ENCODE measurements at regions not wholly inside any gene's neighbourhood (a gene's known extent, or its start where the extent isn't known, plus 50 kb on each side); places are given as distances from the start of the nearest gene placed in this dataset.

DNA sequence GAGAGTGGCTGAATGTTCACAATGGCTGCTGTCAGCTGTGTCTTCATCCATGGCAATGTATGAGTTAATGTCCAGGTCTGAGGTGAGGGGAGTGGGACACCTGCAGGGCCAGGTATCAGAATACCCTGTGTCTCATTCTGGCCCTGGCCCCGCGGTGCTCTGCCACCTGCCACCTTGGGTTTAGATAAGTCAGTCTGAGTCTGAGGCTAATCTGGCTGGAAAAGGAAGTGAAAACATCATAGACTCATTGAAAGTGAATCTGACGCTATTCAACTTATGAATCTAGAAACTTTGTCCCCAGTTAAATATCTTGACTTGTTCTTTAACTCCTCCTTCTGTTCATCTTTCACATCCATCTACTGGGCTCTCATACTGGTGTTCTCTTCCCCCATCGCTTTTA lies 267.1 kb upstream of the JAG1 start:
- POLR2A ChIA-PET: no interaction called here
- CTCF ChIA-PET: no interaction called here
- H3K4me3 ChIP-seq (replicated peaks in 1 of 2; ENCODE audit: low read depth in 1 of 2, low read length in 2 of 2): no peak overlapping the region
- ATAC-seq (no peak), DNase-seq (ENCODE audit: low read depth, low spot score) (no peak)
- no peaks in the 10 kb centered on the region for H3K27me3 ChIP-seq (ENCODE audit: insufficient read depth, low read length)
- BruUV-seq (replicated peaks): no TSS peak
- no peak overlapping the region for H3K9ac ChIP-seq (ENCODE audit: low read length)
- RAD21 ChIA-PET (ENCODE audit: low non-redundant PET in 1 of 2, low total read pairs in 2 of 2, uncharacterized antibody in 2 of 2, unreplicated experiment in 2 of 2): no interaction called here
- H3K4me1 ChIP-seq (ENCODE audit: control insufficient read depth in 1 of 2, insufficient read depth in 2 of 2, low read length in 2 of 2): peaks cover 0 to 4% of the 10 kb centered on the region in 2 experiments; a peak in 1 of 4 replicates
- no peak overlapping the region for H3K4me2 ChIP-seq (ENCODE audit: low read length)
- no peak overlapping the region for H3K27ac ChIP-seq (ENCODE audit: low read depth, low read length)
- intact Hi-C loops (cut with micrococcal nuclease): no loop called here
- TF ChIP-seq JUND (IDR thresholded peaks at IDR 0.05) (no peak), POLR2A (IDR thresholded peaks at IDR 0.05; ENCODE audit: borderline replicate concordance, extremely low read depth, insufficient read depth, insufficient read length) (no peak), SRF (IDR thresholded peaks at IDR 0.05; ENCODE audit: low read depth) (no peak), ELF1 (IDR thresholded peaks at IDR 0.05; ENCODE audit: borderline replicate concordance, low read depth) (no peak), ZNF274 (IDR thresholded peaks at IDR 0.05; ENCODE audit: low read depth, low read length) (no peak), EGR1 (IDR thresholded peaks at IDR 0.05; ENCODE audit: low read depth) (no peak), ZFX (IDR thresholded peaks at IDR 0.05) (no peak), FOSL1 (IDR thresholded peaks at IDR 0.05; ENCODE audit: low read depth) (no peak), SP1 (IDR thresholded peaks at IDR 0.05; ENCODE audit: low read depth) (no peak), POLR2AphosphoS5 (IDR thresholded peaks at IDR 0.05; ENCODE audit: low read depth, low read length) (no peak), RAD21 (IDR thresholded peaks at IDR 0.05; ENCODE audit: low read depth) (no peak), ZBTB33 (IDR thresholded peaks at IDR 0.05; ENCODE audit: extremely low read depth, insufficient replicate concordance, low read length) (no peak), SIN3A (IDR thresholded peaks at IDR 0.05; ENCODE audit: low read depth) (no peak), CEBPB (IDR thresholded peaks at IDR 0.05; ENCODE audit: low read depth) (no peak), YY1 (IDR thresholded peaks at IDR 0.05; ENCODE audit: extremely low read depth, insufficient replicate concordance, low read depth, low read length) (no peak), MAX (IDR thresholded peaks at IDR 0.05) (no peak), ATF3 (IDR thresholded peaks at IDR 0.05) (no peak), EZH2 (IDR thresholded peaks at IDR 0.05) (no peak)
- TF ChIP-seq, protein P1, sequence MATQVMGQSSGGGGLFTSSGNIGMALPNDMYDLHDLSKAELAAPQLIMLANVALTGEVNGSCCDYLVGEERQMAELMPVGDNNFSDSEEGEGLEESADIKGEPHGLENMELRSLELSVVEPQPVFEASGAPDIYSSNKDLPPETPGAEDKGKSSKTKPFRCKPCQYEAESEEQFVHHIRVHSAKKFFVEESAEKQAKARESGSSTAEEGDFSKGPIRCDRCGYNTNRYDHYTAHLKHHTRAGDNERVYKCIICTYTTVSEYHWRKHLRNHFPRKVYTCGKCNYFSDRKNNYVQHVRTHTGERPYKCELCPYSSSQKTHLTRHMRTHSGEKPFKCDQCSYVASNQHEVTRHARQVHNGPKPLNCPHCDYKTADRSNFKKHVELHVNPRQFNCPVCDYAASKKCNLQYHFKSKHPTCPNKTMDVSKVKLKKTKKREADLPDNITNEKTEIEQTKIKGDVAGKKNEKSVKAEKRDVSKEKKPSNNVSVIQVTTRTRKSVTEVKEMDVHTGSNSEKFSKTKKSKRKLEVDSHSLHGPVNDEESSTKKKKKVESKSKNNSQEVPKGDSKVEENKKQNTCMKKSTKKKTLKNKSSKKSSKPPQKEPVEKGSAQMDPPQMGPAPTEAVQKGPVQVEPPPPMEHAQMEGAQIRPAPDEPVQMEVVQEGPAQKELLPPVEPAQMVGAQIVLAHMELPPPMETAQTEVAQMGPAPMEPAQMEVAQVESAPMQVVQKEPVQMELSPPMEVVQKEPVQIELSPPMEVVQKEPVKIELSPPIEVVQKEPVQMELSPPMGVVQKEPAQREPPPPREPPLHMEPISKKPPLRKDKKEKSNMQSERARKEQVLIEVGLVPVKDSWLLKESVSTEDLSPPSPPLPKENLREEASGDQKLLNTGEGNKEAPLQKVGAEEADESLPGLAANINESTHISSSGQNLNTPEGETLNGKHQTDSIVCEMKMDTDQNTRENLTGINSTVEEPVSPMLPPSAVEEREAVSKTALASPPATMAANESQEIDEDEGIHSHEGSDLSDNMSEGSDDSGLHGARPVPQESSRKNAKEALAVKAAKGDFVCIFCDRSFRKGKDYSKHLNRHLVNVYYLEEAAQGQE (IDR thresholded peaks at IDR 0.05; ENCODE audit: low read depth): no peak
- TF ChIP-seq, protein P2, sequence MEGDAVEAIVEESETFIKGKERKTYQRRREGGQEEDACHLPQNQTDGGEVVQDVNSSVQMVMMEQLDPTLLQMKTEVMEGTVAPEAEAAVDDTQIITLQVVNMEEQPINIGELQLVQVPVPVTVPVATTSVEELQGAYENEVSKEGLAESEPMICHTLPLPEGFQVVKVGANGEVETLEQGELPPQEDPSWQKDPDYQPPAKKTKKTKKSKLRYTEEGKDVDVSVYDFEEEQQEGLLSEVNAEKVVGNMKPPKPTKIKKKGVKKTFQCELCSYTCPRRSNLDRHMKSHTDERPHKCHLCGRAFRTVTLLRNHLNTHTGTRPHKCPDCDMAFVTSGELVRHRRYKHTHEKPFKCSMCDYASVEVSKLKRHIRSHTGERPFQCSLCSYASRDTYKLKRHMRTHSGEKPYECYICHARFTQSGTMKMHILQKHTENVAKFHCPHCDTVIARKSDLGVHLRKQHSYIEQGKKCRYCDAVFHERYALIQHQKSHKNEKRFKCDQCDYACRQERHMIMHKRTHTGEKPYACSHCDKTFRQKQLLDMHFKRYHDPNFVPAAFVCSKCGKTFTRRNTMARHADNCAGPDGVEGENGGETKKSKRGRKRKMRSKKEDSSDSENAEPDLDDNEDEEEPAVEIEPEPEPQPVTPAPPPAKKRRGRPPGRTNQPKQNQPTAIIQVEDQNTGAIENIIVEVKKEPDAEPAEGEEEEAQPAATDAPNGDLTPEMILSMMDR (IDR thresholded peaks at IDR 0.05 in 2 of 3, conservative IDR thresholded peaks at IDR 0.05 in 1 of 3; ENCODE audit: borderline replicate concordance in 1 of 3, insufficient read depth in 1 of 3, low read depth in 2 of 3, low read length in 2 of 3): no peak
- H2AFZ ChIP-seq (ENCODE audit: low read depth, low read length, poor library complexity, severe bottlenecking): no peak overlapping the region
- no peaks in the 10 kb centered on the region for H3K79me2 ChIP-seq (ENCODE audit: insufficient read depth, low read length)
- H4K20me1 ChIP-seq (ENCODE audit: insufficient read depth): no peaks in the 10 kb centered on the region
- no peaks in the 10 kb centered on the region for H3K36me3 ChIP-seq (ENCODE audit: control insufficient read depth in 1 of 2, insufficient read depth in 2 of 2, low read length in 2 of 2)
- H3K9me3 ChIP-seq (ENCODE audit: control insufficient read depth in 1 of 2, insufficient read depth in 1 of 2, low read depth in 1 of 2, low read length in 2 of 2): no peaks in the 10 kb centered on the region
- no peaks in the 10 kb centered on the region for H3K9me2 ChIP-seq (ENCODE audit: insufficient read depth)
